H1 (cell line): ENCODE measurements at regions not wholly inside any gene's neighbourhood (a gene's known extent, or its start where the extent isn't known, plus 50 kb on each side); places are given as distances from the start of the nearest gene placed in this dataset.

Experiments
- CTCF ChIA-PET: fragments of 300-600 bp; sonication (Branson Sonifier 250); formaldehyde crosslinking; loops from one replicate; lab custom pipeline; 2021; ENCODE audit not compliant: partially characterized antibody; lab: Charles Lee
- POLR2A ChIA-PET: fragments of 300-600 bp; sonication (Branson Sonifier 250); formaldehyde crosslinking; loops from one replicate; lab custom pipeline; 2021; ENCODE audit warnings: inconsistent platforms; ENCODE audit not compliant: partially characterized antibody; lab: Charles Lee
- DNase-seq, 2 experiments: peaks; one replicate each; pipeline versions ENCODE4 v3.0.0 to v3.0.0-alpha.2; 2010 to 2022; ENCODE audit warnings: low spot score in 2 of 2, low read depth in 1 of 2, mixed read lengths in 1 of 2
- FAIRE-seq: peaks from 2 replicates; lab custom pipeline; 2011; peaks lifted over from hg19 to GRCh38; lab: Jason Lieb, UNC
- H2AFZ ChIP-seq: 2 replicates; pipeline ENCODE4 v1.8.1; 2012; ENCODE audit warnings: low read length, inconsistent platforms
- H2AK5ac ChIP-seq: 2 replicates; pipeline ENCODE4 v1.6.1; 2013; ENCODE audit warnings: low read depth, low read length
- H2BK120ac ChIP-seq: replicated peaks from 2 replicates; pipeline ENCODE3; 2013; ENCODE audit warnings: low read depth, low read length, inconsistent platforms
- H2BK12ac ChIP-seq: 2 replicates; pipeline ENCODE4 v1.6.1; 2013; ENCODE audit warnings: low read depth, low read length
- H2BK15ac ChIP-seq: 2 replicates; pipeline ENCODE4 v1.6.1; 2013; ENCODE audit warnings: low read length
- H2BK20ac ChIP-seq: 2 replicates; pipeline ENCODE4 v1.6.1; 2013; ENCODE audit warnings: low read length
- H2BK5ac ChIP-seq: 2 replicates; pipeline ENCODE4 v1.6.1; 2013; ENCODE audit warnings: low read depth, low read length
- H3K14ac ChIP-seq: 2 replicates; pipeline ENCODE4 v1.6.1; 2013; ENCODE audit warnings: inconsistent platforms; ENCODE audit not compliant: insufficient read length
- H3K18ac ChIP-seq: 2 replicates; pipeline ENCODE4 v1.6.1; 2013; ENCODE audit warnings: low read length; ENCODE audit errors: extremely low read depth
- H3K23ac ChIP-seq: 2 replicates; pipeline ENCODE4 v1.6.1; 2013; ENCODE audit warnings: inconsistent platforms; ENCODE audit not compliant: insufficient read length
- H3K23me2 ChIP-seq: 2 replicates; pipeline ENCODE4 v1.6.1; 2013; ENCODE audit warnings: low read depth, low read length
- H3K27ac ChIP-seq: 2 replicates; pipeline ENCODE4 v1.6.1; 2011; ENCODE audit warnings: low read depth, low read length, inconsistent platforms
- H3K27me3 ChIP-seq, 4 experiments: replicated peaks in 1 of 4; 1 replicate in 1 of 4; 2 replicates in 3 of 4; pipeline versions ENCODE4 v1.6.1 to v1.8.1; 2011 to 2013; ENCODE audit warnings: low read length in 3 of 4, mild to moderate bottlenecking in 3 of 4, inconsistent platforms in 2 of 4, mixed read lengths in 2 of 4, moderate library complexity in 1 of 4; ENCODE audit not compliant: control insufficient read depth in 3 of 4, insufficient read depth in 3 of 4; ENCODE audit errors: extremely low read depth in 1 of 4
- H3K36me3 ChIP-seq, 4 experiments: 2 replicates each; pipeline versions ENCODE4 v1.6.1 to v1.8.1; 2011 to 2013; ENCODE audit warnings: mild to moderate bottlenecking in 4 of 4, low read length in 3 of 4, moderate library complexity in 2 of 4, control low read depth in 1 of 4, inconsistent platforms in 1 of 4; ENCODE audit not compliant: insufficient read depth in 4 of 4, control insufficient read depth in 2 of 4
- H3K4ac ChIP-seq: replicated peaks from 2 replicates; pipeline ENCODE3; 2013; ENCODE audit warnings: low read length, low read depth, mixed read lengths, inconsistent platforms; ENCODE audit not compliant: insufficient read length
- H3K4me1 ChIP-seq, 4 experiments: replicated peaks in 1 of 4; 1 replicate in 1 of 4; 2 replicates in 3 of 4; pipeline versions ENCODE4 v1.6.1 to v1.8.1; 2011 to 2013; ENCODE audit warnings: low read length in 3 of 4, inconsistent platforms in 2 of 4, mixed read lengths in 1 of 4; ENCODE audit not compliant: insufficient read depth in 4 of 4, control insufficient read depth in 3 of 4
- H3K4me2 ChIP-seq, 2 experiments: 2 replicates each; pipeline versions ENCODE4 v1.6.1 to v1.8.1; 2011 to 2013; ENCODE audit warnings: low read depth in 2 of 2, low read length in 2 of 2, control low read depth in 1 of 2, inconsistent platforms in 1 of 2, mild to moderate bottlenecking in 1 of 2; ENCODE audit not compliant: insufficient read depth in 1 of 2
- H3K4me3 ChIP-seq, 4 experiments: fragments of 200-600, 300-600 bp in 1 of 4; sonication (generic), shearing (Covaris generic), sonication (Bioruptor Twin) in 1 of 4; 2 replicates each; pipeline versions ENCODE4 v1.5.1 to v1.8.1; 2011 to 2016; ENCODE audit warnings: low read length in 4 of 4, low read depth in 3 of 4, control low read depth in 2 of 4, inconsistent platforms in 2 of 4, mild to moderate bottlenecking in 2 of 4, mixed read lengths in 1 of 4, moderate library complexity in 1 of 4; ENCODE audit not compliant: insufficient read depth in 2 of 4; ENCODE audit errors: extremely low read depth in 1 of 4
- H3K56ac ChIP-seq: replicated peaks from 2 replicates; pipeline ENCODE3; 2013; ENCODE audit warnings: low read depth, mild to moderate bottlenecking, mixed read lengths, low read length, inconsistent platforms; ENCODE audit not compliant: insufficient read length
- H3K79me1 ChIP-seq: 2 replicates; pipeline ENCODE4 v1.6.1; 2013; ENCODE audit warnings: low read depth, low read length, control low read depth
- H3K79me2 ChIP-seq, 2 experiments: 2 replicates each; pipeline versions ENCODE4 v1.6.1 to v1.8.1; 2012 to 2013; ENCODE audit warnings: low read length in 2 of 2, mild to moderate bottlenecking in 2 of 2, inconsistent platforms in 1 of 2; ENCODE audit not compliant: insufficient read depth in 2 of 2, control insufficient read depth in 1 of 2
- H3K9ac ChIP-seq, 4 experiments: replicated peaks in 1 of 4; 1 replicate in 1 of 4; 2 replicates in 3 of 4; pipeline versions ENCODE4 v1.6.1 to v1.8.1; 2011 to 2013; ENCODE audit warnings: low read depth in 3 of 4, low read length in 3 of 4, control low read depth in 2 of 4, mild to moderate bottlenecking in 2 of 4, moderate library complexity in 2 of 4, inconsistent platforms in 1 of 4; ENCODE audit errors: extremely low read depth in 1 of 4
- H3K9me3 ChIP-seq, 2 experiments: 2 replicates each; pipeline versions ENCODE4 v1.6.1 to v1.8.1; 2012 to 2013; ENCODE audit warnings: mild to moderate bottlenecking in 2 of 2, moderate library complexity in 2 of 2, control low read depth in 1 of 2, inconsistent platforms in 1 of 2, low read depth in 1 of 2, low read length in 1 of 2, mixed read lengths in 1 of 2; ENCODE audit not compliant: insufficient read depth in 2 of 2
- H4K20me1 ChIP-seq, 2 experiments: replicated peaks in 1 of 2; 2 replicates each; pipeline versions ENCODE3 to v1.8.1; 2011 to 2013; ENCODE audit warnings: inconsistent platforms in 2 of 2, low read length in 2 of 2, mild to moderate bottlenecking in 1 of 2; ENCODE audit not compliant: insufficient read depth in 2 of 2, control insufficient read depth in 1 of 2
- H4K5ac ChIP-seq: 2 replicates; pipeline ENCODE4 v1.6.1; 2013; ENCODE audit warnings: low read length, low read depth, mixed read lengths, inconsistent platforms; ENCODE audit not compliant: insufficient read length
- H4K8ac ChIP-seq: 2 replicates; pipeline ENCODE4 v1.8.0; 2013; ENCODE audit warnings: mild to moderate bottlenecking, moderate library complexity, low read length, inconsistent platforms; ENCODE audit not compliant: insufficient read depth; ENCODE audit errors: extremely low read depth
- H4K91ac ChIP-seq: replicated peaks from 2 replicates; pipeline ENCODE3; 2013; ENCODE audit warnings: low read length, mixed read lengths, inconsistent platforms; ENCODE audit not compliant: insufficient read length
- CBX8 ChIP-seq: fragments of 300-800, 300-1000 bp; sonication (generic); IDR thresholded peaks from 2 replicates; pipeline ENCODE4 v1.7.1; 2016; ENCODE audit warnings: low read depth, low read length, borderline replicate concordance
- CHD2 ChIP-seq: IDR thresholded peaks from 2 replicates; pipeline ENCODE4 v1.6.1; 2012; ENCODE audit warnings: low read length, improper control_type of control experiment
- CREB1 ChIP-seq: IDR thresholded peaks from 2 replicates; pipeline ENCODE4 v1.6.1; 2012; ENCODE audit warnings: inconsistent platforms
- CTBP2 ChIP-seq: IDR thresholded peaks from 2 replicates; pipeline ENCODE4 v1.7.0; 2011; ENCODE audit warnings: borderline replicate concordance, mild to moderate bottlenecking, moderate library complexity, mixed read lengths, low read length; ENCODE audit not compliant: insufficient read depth, insufficient read length
- KDM5A ChIP-seq: fragments of 200-600 bp; IDR thresholded peaks from 2 replicates; pipeline ENCODE4 v1.7.1; 2012; ENCODE audit warnings: mild to moderate bottlenecking, low read length, inconsistent platforms, mixed read lengths
- MAFK ChIP-seq: IDR thresholded peaks from 2 replicates; pipeline ENCODE4 v1.6.1; 2012; ENCODE audit warnings: low read depth, mild to moderate bottlenecking, improper control_type of control experiment, low read length
- PHF8 ChIP-seq: fragments of 200-600 bp; sonication (generic); conservative IDR thresholded peaks from 2 replicates; pipeline ENCODE4 v1.7.1; 2012; ENCODE audit warnings: low read depth, mild to moderate bottlenecking, inconsistent platforms, low read length, moderate library complexity
- RAD21 ChIP-seq, 2 experiments: IDR thresholded peaks in 1 of 2; conservative IDR thresholded peaks in 1 of 2; 2 replicates each; pipeline ENCODE4 v1.6.1; 2011; ENCODE audit warnings: low read depth in 2 of 2, low read length in 2 of 2, improper control_type of control experiment in 1 of 2, inconsistent platforms in 1 of 2, mild to moderate bottlenecking in 1 of 2, moderate library complexity in 1 of 2
- RNF2 ChIP-seq: fragments of 200-900, 300-1000 bp; sonication (generic); IDR thresholded peaks from 2 replicates; pipeline ENCODE4 v1.7.1; 2016; ENCODE audit warnings: borderline replicate concordance, low read depth, mild to moderate bottlenecking, antibody characterized with exemption, low read length; ENCODE audit not compliant: poor library complexity, severe bottlenecking; ENCODE audit errors: missing control alignments
- SAP30 ChIP-seq: fragments of 300-600 bp; sonication (generic); IDR thresholded peaks from 2 replicates; pipeline ENCODE4 v1.7.1; 2012; ENCODE audit warnings: low read length, moderate library complexity, mild to moderate bottlenecking, inconsistent platforms; ENCODE audit not compliant: insufficient read depth, insufficient replicate concordance
- SIX5 ChIP-seq: IDR thresholded peaks from 2 replicates; pipeline ENCODE4 v1.6.1; 2011; ENCODE audit warnings: mild to moderate bottlenecking, low read depth, low read length
- SP1 ChIP-seq: IDR thresholded peaks from 2 replicates; pipeline ENCODE4 v1.6.1; 2011; ENCODE audit warnings: low read depth, low read length
- ZNF274 ChIP-seq: IDR thresholded peaks from 2 replicates; pipeline ENCODE4 v1.7.0; 2012; ENCODE audit warnings: low read length, borderline replicate concordance; ENCODE audit errors: extremely low read depth
- WGBS, 2 experiments: shearing (Covaris generic) in 1 of 2; methylation state at CpG; one replicate each; pipeline versions ENCODE4 v1.1.6 to v1.1.7; 2013 to 2015; ENCODE audit warnings: low lambda C conversion rate in 2 of 2, mixed read lengths in 2 of 2, inconsistent platforms in 1 of 2, low coverage in 1 of 2, missing lambda C conversion rate in 1 of 2; ENCODE audit not compliant: insufficient replicate concordance in 2 of 2, insufficient coverage in 1 of 2, insufficient read length in 1 of 2; ENCODE audit errors: extremely low coverage in 1 of 2, missing lambda C conversion rate in 1 of 2; 5-methylcytosine and 5-hydroxymethylcytosine counted together

GRCh38 chr13:84255226-84255797, 373.0 kb upstream of the SLITRK1 start:
- Histone ChIP-seq H2BK5ac (no peak overlapping the region), H3K14ac (no peak overlapping the region), H3K4ac (no peak overlapping the region), H2AFZ (no peak overlapping the region), H2BK20ac (no peak overlapping the region), H2BK12ac (no peak overlapping the region), H3K79me1 (no peaks in the 10 kb centered on the region), H3K56ac (no peak overlapping the region), H4K5ac (no peak overlapping the region), H4K8ac (no peak overlapping the region), H3K27ac (no peak overlapping the region), H3K9ac (no peak overlapping the region), H3K4me2 (no peak overlapping the region), H4K20me1 (no peaks in the 10 kb centered on the region), H3K9me3 (peaks cover 4 to 18% of the 10 kb centered on the region in 2 experiments; a peak in 2 of 4 replicates), H3K79me2 (no peaks in the 10 kb centered on the region), H3K36me3 (no peaks in the 10 kb centered on the region), H4K91ac (no peak overlapping the region), H2BK120ac (no peak overlapping the region), H3K27me3 (no peaks in the 10 kb centered on the region), H2BK15ac (no peak overlapping the region), H2AK5ac (no peak overlapping the region), H3K23ac (no peak overlapping the region), H3K4me1 (no peaks in the 10 kb centered on the region), H3K4me3 (no peak overlapping the region), H3K23me2 (no peaks in the 10 kb centered on the region), H3K18ac (no peak overlapping the region)
- DNase-seq (no peak), FAIRE-seq (no peak)
- ChIA-PET POLR2A (no interaction called here), CTCF (interaction anchor here (0.6 kb wide), 1 partner anchor 27 kb away, joined by 3 read pairs; no protein-coding TSS in a partner anchor)
- WGBS, 2 experiments = 96% methylated on average over 3 of the region's 3 CpGs; no CpG with 5 or more reads in 1 of the 2 experiments
- TF ChIP-seq ZNF274 (no peak), CBX8 (no peak), SP1 (no peak), RNF2 (no peak), SAP30 (no peak), RAD21 (IDR thresholded peaks at IDR 0.05 in 1 of 2, conservative IDR thresholded peaks at IDR 0.05 in 1 of 2; ENCODE audit: low read depth in 2 of 2, low read length in 2 of 2) (no peak), CHD2 (no peak), SIX5 (no peak), MAFK (no peak), PHF8 (no peak), CREB1 (no peak), KDM5A (no peak), CTBP2 (no peak)
